Tibial nerve (tissue), 3 donors: ENCODE measurements at regions not wholly inside any gene's neighbourhood (a gene's known extent, or its start where the extent isn't known, plus 50 kb on each side); places are given as distances from the start of the nearest gene placed in this dataset.
"Not testable (repeated sequence)": the region's sequence is repeated elsewhere in the genome, so short reads cannot be mapped to it uniquely, and the experiment has no call there.

Source experiments
- CTCF ChIP-seq, 5 experiments: fragments of 200-600 bp in 3 of 5; fragments of 450-650 bp in 2 of 5; sonication (generic) in 3 of 5; IDR thresholded peaks; one replicate each; pipeline ENCODE4 v1.5.1; 2016 to 2019; ENCODE audit warnings: antibody characterized with exemption in 5 of 5, mild to moderate bottlenecking in 3 of 5, moderate library complexity in 2 of 5
- POLR2A ChIP-seq, 2 donors: fragments of 450-650 bp; IDR thresholded peaks; one replicate each; pipeline ENCODE4 v1.6.1; 2017; ENCODE audit warnings: antibody characterized with exemption in 2 of 2, mild to moderate bottlenecking in 2 of 2, moderate library complexity in 2 of 2

GRCh38 chr4:9096330-9096729, 73.9 kb upstream of the FAM90A26 start:
- TF ChIP-seq POLR2A, CTCF (IDR thresholded peaks at IDR 0.05): not testable (repeated sequence)
